C4-2B (cell line): ENCODE measurements at regions not wholly inside any gene's neighbourhood (a gene's known extent, or its start where the extent isn't known, plus 50 kb on each side); places are given as distances from the start of the nearest gene placed in this dataset.

ENCODE experiments used
- ZFX ChIP-seq: fragments of 450-650 bp; IDR thresholded peaks from 2 replicates; pipeline ENCODE4 v1.6.1; 2017
- TF ChIP-seq, protein P1 (sequence below): fragments of 450-650 bp; conservative IDR thresholded peaks from 2 replicates; pipeline ENCODE4 v1.5.1; 2017; ENCODE audit warnings: mild to moderate bottlenecking

DNA sequence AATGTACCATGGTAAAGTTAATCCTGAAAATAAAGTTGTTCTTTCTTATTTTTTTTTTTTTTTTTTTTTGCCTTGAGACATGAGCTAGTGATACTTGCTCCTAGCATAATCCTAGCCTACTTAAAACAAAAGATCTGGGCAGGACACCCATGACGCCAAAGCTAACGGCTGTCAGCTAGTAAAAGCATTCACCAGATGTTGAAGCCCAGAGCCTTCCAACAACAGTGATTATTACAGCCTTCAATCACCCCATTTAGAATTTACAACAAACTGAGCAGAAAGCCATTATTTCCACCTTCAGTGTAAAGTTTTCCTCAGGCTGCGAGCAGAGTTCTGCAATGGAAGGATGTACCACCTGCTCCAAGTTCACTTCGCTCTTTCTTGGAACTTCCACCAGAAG is 259.5 kb downstream of the SP3 start:
- TF ChIP-seq, protein P1, sequence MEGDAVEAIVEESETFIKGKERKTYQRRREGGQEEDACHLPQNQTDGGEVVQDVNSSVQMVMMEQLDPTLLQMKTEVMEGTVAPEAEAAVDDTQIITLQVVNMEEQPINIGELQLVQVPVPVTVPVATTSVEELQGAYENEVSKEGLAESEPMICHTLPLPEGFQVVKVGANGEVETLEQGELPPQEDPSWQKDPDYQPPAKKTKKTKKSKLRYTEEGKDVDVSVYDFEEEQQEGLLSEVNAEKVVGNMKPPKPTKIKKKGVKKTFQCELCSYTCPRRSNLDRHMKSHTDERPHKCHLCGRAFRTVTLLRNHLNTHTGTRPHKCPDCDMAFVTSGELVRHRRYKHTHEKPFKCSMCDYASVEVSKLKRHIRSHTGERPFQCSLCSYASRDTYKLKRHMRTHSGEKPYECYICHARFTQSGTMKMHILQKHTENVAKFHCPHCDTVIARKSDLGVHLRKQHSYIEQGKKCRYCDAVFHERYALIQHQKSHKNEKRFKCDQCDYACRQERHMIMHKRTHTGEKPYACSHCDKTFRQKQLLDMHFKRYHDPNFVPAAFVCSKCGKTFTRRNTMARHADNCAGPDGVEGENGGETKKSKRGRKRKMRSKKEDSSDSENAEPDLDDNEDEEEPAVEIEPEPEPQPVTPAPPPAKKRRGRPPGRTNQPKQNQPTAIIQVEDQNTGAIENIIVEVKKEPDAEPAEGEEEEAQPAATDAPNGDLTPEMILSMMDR = no peak
- no peak for TF ChIP-seq ZFX
